Cardiac fibroblast (primary cell): ENCODE measurements at regions not wholly inside any gene's neighbourhood (a gene's known extent, or its start where the extent isn't known, plus 50 kb on each side); places are given as distances from the start of the nearest gene placed in this dataset.

ENCODE experiments used
- DNase-seq, 2 donors: peaks; one replicate each; pipeline versions ENCODE4 v3.0.0 to v3.0.0-alpha.2; 2010; ENCODE audit warnings: low read depth in 2 of 2
- H3K4me3 ChIP-seq, 2 donors: replicated peaks in 1 of 2; 1 replicate in 1 of 2; 2 replicates in 1 of 2; pipeline ENCODE4 v1.5.1; 2011; ENCODE audit warnings: low read depth in 2 of 2, low read length in 2 of 2, mild to moderate bottlenecking in 2 of 2, moderate library complexity in 1 of 2
- TF ChIP-seq, protein P1 (sequence below): IDR thresholded peaks from one replicate; pipeline ENCODE4 v1.5.1; 2011; ENCODE audit warnings: low read depth, mild to moderate bottlenecking, low read length, inconsistent platforms

DNA sequence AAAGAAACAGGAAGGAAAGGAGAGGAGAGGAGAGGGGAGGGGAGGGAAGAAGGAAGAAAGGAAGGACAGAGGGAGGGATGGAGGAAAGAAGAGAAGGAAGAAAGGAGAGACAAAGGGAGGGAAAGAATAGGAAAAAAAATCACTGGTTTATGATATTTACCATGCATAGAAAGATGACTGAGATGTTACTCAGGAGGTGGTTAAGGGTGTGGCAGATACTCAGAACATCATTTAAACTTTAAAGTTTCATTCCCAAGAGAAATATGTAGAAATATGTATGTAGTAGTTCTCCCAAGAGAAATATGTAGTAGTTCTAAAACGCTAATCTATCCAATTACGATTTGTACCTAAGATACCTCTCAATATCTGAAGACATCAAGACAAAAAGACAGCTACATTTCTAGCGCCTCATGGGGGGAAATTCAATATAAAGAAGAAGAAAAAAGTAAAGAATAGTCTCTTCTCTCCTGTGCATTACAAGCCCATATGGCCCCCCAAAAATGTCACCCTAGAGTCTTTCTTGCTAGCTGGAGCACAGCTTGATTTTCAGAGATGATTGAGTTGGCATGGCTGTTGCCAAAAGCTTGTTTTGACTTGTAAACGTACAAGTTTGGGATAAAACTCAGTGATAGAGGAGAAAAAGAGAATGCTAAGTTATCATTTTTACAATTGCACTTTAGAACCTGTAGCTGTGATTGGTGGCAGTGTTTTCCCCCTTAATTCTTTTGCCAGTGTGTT lies 539.2 kb downstream of the CDH26 start:
- H3K4me3 ChIP-seq, result no peak overlapping the region
- DNase-seq, result no peak
- TF ChIP-seq, protein P1, sequence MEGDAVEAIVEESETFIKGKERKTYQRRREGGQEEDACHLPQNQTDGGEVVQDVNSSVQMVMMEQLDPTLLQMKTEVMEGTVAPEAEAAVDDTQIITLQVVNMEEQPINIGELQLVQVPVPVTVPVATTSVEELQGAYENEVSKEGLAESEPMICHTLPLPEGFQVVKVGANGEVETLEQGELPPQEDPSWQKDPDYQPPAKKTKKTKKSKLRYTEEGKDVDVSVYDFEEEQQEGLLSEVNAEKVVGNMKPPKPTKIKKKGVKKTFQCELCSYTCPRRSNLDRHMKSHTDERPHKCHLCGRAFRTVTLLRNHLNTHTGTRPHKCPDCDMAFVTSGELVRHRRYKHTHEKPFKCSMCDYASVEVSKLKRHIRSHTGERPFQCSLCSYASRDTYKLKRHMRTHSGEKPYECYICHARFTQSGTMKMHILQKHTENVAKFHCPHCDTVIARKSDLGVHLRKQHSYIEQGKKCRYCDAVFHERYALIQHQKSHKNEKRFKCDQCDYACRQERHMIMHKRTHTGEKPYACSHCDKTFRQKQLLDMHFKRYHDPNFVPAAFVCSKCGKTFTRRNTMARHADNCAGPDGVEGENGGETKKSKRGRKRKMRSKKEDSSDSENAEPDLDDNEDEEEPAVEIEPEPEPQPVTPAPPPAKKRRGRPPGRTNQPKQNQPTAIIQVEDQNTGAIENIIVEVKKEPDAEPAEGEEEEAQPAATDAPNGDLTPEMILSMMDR, result no peak

DNA sequence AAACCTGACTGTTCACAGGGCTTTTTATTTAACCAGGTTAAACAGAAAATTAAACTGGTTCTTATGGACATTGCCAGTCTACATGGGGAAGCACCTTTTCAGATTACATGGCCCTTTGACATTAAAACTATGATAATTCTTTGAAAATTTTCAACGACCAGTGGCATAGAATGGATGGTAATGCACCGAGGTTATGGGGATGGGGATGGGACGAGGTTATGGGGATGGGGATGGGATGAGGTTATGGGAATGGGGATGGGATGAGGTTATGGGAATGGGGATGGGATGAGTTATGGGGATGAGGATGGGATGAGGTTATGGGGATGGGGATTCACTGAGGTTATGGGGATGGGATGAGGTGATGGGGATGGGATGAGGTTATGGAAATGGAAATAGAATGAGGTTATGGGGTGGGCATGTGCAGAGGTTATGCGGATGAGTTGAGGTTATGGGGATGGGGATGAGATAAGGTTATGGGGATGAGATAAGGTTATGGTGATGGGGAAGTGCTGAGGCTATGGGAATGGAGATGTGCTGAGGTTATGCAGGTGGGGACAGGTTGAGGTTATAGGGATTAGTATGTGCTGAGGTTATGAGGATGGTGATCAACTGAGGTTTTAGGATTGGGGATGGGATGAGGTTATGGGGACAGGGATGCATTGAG lies 541.9 kb downstream of the CDH26 start:
- no peak overlapping the region for H3K4me3 ChIP-seq
- TF ChIP-seq, protein P1, result no peak
- no peak for DNase-seq

DNA sequence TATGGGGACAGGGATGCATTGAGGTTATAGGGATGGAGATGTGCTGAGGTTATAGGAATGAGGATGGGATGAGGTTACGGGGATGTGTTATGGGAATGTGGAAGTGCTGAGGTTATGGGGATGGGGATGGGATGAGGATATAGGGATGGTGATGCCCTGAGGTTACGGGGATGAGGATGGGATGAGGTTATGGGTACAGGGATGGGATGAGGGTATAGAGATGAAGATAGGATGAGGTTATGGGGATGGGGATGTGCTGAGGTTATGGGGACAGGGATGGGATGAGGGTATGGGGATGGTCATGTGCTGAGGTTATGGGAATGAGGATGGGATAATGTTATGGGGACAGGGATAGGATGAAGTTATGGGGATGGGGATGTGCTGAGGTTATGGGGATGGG lies 542.8 kb downstream of the CDH26 start:
- TF ChIP-seq, protein P1, result no peak
- DNase-seq, result no peak

DNA sequence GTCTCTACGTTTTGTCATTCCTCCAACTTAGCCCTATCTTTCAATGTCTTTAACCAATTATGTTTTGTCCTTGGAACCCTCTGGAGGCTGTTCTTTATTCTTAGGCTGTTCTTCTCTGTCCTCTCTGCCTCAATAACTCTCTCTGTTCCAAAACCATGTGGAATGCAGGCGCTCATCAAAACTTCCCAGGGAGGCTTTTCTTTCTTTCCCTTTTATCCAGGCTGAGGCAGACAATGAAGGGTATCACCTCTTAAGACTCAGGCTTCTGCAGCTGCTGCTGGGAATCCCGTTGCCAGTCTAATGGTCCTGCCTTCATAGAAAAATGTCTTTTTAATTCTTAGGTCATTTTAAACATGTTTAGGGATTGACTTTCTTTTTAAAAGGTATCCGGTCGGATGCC lies 544.7 kb downstream of the CDH26 start:
- TF ChIP-seq, protein P1, result no peak

More for the DNA sequence above, 542.8 kb downstream of the CDH26 start:
- no peak overlapping the region for H3K4me3 ChIP-seq

DNA sequence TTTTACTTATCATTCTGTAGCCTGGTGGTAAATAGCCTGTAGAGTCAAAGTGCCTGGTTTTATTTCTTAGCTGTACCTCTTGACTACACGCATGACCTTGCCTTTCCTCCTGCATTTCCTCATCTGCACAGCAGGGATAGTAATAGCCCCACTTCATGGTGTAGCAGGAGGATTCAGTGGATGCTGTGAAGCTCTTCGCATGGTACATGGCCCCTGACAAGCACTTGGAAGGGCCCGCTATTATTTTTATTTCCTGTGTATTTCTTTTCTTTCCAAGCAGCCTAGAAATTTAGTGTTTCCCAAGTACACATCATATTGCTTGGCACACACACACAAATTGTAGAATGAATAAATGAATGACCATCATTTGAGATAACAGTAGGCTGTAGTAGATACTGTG lies 547.2 kb downstream of the CDH26 start:
- no peak for DNase-seq
- TF ChIP-seq, protein P1, result no peak
- H3K4me3 ChIP-seq, result no peak overlapping the region

More for the DNA sequence above, 544.7 kb downstream of the CDH26 start:
- no peak overlapping the region for H3K4me3 ChIP-seq
- DNase-seq, result no peak

DNA sequence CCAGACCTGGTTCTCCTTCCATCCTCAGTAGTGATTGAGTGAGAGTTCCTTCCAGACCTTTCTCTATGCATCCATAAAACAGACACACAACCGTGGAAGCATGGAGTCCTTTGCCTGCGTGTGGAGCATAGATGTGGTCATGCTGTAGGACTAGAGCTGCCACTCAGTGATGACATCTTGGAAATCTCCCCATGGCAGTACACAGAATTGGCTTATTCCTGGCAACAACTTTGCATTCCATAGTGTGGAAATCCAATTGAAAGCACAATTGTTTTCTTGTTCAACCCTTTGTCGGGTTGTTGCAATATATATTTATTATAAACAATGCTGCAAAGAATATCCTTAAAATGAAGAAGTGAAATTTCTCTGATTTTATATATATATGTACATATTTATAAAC lies 547.8 kb downstream of the CDH26 start:
- TF ChIP-seq, protein P1, result no peak
- no peak for DNase-seq
- H3K4me3 ChIP-seq, result no peak overlapping the region
